ENCODE measurements at regions not wholly inside any gene's neighbourhood (a gene's known extent, or its start where the extent isn't known, plus 50 kb on each side); places are given as distances from the start of the nearest gene placed in this dataset.
"Not testable (repeated sequence)": the region's sequence is repeated elsewhere in the genome, so short reads cannot be mapped to it uniquely, and the experiment has no call there.

DNA sequence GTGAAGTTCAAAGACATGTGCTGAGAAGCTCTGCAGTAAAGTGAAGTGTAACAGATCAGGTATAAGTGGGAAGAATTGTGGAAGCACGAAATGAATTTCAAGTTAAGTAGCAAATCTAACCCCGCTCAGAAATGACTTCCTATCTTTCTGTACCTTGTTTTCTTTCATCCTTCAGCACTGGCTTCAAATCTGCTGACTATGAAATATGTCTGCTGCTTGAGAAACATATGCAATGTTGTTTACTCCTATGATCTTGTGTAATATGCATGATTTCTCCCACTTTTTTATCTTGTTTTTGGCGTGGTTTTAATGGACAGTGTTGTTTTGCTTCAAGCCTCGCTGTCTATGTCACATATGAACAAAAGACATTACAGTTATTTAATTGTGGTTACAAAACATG, 545.3 kb upstream of the NCAM2 start:
- DNase-seq: no peak

DNA sequence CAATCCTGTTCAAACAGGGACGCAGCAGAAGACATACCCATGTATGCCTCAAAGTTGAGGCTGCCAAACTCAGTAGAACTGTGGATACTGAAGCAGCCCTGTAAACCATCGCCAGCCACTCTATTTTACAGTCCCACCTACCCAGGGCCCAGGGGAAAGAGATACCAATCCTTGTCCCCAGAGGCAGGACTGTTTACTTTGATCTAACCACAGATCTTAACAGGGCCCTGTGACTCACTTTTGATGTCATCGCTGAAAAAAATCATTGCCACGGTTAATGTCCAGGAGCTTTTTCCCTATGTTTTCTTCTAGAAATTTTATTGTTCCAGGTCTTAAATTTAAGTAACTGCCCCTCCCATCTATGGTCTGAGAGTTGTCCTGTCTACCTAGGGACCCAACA, 538.4 kb upstream of the NCAM2 start:
- no peak for DNase-seq

DNA sequence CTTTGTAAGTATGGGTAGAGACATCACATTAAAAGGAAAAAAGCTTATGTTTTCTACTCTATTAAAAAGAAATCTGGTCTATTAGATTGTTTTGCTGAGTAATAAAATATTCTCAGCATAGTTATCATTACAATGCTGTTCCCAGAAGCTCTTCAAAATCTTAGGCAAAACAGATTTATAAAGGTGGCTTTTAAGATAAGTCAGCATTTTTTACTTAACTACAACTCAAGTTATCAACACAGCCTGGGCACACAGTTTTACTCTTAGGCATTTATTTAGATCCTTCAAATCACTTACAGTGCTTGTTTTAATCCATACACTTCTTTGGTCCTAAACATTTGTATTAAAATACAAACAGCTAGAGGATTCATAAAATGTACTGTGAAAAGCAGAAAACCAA, 534.8 kb upstream of the NCAM2 start:
- no peak for DNase-seq

DNA sequence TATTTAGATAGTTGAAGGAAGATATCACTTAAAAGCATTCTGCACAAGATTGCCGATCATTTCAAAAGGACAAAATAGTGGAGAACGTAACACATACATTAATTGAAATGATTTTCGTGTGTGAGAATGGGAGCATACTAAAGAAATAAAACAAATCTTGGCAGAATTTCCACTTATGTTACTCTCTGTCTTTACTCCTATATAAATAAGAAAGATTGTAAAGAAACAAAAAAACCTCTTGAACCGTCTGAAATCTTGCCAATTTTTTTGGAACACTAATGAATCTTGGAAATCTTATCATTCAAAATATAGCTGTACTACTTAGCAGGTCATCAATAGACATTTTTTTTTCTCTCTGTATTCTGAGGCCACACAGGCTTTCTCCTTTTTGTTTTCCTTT, 528.8 kb upstream of the NCAM2 start:
- no peak for DNase-seq

DNA sequence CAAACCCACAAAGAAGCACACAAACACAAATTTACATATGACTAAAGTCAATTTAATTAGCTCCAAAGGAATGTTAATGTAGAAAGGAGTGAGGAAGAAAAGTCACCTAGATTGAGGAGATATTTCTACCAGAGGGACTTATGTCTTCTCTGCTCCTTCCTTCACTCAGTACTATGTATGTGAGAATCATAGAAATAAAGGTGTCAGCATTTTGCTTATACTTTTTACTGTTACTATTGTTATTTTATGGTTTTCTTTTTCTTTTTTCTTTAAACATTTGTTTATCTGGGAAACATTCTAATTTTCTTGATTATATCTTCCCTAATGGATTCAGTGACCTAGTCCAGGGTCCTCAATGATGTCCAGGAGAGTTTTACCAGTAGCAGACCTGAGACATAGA, 511.9 kb upstream of the NCAM2 start:
- no peak for DNase-seq

DNA sequence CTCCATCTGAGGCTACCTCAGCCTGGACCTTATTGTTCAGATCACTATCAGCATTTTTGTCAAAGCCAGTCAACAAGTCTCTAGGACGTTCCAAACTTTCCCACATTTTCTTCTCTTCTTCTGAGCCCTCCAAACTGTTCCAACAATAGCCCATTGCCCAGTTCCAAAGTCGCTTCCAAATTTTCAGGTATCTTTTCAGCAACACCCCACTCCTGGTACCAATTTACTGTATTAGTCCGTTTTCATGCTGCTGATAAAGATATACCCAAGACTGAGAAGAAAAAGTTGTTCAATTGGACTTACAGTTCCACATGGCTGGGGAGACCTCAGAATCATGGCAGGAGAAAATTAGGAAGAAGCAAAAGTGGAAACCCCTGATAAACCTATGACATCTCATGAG, 495.3 kb upstream of the NCAM2 start:
- DNase-seq: not testable (repeated sequence)

DNA sequence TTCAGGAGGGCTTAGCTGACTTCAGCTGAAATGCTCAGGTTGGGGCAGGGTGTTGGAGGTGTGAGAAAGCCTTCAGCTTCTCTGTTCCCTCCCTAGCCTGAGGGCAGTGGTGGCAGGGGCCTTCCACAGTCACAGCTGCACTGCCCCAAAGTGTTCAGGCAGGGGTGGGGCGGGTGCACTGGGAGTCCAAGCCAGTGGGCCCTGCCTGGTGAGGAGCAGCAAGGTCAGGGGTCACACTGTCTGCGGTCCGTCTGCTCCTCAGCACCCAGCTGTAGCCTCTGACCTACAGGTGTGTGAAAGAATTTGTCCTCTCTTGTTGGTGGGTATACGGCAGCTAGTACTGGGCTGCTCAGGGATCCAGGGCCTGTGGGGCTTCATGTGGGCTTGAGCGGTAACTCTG, 490.4 kb upstream of the NCAM2 start:
- DNase-seq: no peak

DNA sequence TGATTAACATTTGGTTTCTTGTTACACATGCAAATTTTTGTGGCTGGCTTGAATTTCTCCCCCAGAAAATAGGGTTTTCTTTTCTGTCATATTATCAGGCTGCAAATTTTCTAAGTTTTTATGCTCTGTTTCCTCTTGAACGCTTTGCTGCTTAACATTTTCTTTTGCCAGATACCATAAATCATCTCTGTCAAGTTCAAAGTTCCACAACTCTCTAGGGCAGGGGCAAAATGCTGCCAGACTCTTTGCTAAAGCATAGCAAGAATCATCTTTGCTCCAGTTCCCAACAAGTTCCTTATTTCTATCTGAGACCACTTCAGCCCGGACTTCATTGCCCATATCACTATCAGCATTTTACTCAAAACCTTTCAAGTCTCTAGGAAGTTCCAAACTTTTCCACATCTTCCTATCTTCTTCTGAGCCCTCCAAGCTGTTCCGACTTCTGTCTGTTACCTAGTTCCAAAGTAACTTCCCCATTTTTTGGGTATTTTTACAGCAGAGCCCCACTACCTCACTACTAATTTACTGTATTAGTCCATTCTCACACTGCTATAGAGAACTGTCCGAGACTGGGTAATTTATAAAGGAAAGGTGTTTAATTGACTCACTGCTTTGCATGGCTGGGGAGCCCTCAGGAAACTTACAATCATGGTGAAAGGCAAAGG, 486.9 kb upstream of the NCAM2 start:
- DNase-seq: no peak

DNA sequence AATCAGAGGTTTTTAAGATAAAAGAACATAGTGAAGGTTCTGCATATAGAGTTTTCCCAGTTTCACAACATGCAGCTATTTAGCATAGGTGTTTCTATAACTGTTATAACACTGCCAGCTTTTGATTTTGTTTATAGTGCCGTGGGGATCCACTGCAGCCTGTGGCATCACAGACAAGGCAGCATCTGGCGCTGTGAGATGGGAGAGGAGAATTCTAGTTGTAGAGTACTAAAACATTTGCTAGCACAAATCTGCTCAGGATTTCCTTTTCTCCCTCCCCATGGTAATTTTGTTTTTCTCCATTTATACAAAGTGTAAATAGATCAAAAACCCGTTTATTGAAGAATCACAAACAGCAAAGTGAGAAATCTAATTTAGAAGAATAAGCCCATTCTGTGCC, 482.8 kb upstream of the NCAM2 start:
- no peak for DNase-seq

DNA sequence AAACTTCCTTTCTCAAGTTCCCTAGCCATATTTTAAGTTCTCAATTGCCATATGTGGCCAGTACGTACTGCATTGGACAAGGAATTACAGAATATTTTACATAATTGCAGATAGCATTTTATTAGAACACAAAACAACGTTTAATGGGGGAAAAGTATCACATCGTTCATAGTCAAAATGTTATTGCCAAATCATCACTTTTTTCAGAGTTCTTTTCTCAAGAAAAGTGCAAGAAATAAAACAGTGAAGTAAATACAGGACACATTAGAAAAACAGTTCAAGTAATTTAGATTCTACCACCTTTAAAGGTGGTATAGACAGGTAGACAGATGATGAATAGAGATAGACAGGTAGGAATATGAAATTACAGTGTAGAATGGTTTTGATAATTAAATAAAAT, 479.1 kb upstream of the NCAM2 start:
- DNase-seq: no peak

DNA sequence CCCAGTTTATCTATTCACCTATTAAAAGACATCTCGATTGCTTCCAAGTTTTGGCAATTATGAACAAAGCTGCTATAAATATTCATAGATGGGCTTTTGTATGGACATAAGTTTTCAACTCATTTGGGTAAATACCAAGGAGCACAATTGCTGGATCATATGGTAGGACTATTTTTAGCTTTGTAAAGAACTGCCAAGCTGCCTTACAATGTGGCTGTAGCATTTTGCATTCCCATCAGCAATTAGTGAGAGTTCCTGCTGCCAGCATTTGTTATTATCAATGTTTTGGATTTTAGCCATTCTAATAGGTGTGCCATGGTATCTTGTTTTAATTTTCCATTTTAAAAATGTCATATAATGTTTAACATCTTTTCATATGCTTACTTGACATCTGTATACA, 475.6 kb upstream of the NCAM2 start:
- DNase-seq: no peak

DNA sequence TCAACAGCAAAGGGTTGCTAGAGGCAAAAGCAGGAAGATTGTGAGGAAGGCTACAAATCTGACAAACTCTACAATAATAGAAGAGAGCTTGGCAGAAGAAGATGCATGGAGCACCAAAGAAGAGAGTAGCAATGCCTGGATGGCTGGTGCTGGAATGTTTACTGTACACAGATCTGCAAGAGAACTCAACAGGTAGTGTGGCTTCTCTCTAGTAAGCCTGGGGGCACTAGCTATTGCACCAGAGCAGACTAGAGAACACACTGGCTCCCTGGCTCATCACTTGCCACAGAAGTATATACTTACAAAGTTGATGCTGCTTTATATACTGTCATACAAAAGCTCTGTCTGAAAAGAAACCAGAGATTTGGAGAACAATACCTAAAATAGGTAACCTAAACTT, 475.0 kb upstream of the NCAM2 start:
- DNase-seq: no peak

DNA sequence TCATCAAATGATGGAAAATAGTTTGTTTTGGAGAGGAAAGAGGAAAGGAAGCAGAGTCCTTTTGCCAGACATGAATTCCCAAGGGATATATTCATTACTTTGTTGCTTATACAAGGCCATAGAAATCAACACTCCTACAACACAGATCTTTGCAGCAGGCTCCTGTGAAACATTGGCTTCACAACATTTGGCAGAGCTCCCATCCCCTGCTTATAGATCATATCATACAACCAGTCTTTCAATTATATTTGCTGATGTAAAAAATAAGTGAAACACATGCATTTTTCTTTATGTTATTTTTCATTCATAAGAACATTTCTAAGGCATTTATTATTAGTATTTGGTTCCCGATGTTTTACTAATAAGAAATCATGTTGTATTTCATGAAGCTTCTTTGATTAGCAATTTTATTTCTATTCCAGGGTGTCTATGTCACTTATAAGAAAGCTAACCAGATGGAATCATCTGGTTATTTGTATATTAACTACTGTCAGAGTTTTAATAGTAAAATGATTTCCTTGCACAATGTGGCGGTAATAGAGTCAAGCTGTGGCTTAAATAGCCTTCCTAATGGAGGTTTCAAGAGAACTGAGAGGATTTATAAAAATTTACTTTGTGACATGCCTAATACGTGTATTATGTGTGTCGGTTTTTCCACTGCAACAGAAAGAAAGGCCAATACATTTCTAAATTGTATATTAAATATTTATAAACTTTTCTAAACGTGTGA, 470.3 kb upstream of the NCAM2 start:
- DNase-seq: peak; percentile 30

DNA sequence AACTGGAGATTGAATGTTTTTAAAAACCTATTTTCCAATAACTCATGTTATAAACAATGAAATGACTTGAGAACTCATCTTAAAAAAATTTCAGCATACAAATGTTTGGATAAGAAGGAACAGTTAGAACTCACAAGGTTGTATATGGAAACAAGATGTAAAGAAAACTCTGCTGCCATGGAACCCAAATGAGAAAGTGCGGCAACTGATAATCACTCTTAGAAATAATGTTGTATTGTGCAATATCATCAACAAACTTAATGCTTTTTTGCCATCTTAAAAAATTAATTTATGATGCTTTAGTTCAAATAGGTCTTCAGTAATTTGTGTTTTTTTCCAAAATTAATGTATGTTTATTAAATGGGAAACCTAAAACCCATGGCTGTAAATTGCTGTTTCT, 461.1 kb upstream of the NCAM2 start:
- DNase-seq: no peak

DNA sequence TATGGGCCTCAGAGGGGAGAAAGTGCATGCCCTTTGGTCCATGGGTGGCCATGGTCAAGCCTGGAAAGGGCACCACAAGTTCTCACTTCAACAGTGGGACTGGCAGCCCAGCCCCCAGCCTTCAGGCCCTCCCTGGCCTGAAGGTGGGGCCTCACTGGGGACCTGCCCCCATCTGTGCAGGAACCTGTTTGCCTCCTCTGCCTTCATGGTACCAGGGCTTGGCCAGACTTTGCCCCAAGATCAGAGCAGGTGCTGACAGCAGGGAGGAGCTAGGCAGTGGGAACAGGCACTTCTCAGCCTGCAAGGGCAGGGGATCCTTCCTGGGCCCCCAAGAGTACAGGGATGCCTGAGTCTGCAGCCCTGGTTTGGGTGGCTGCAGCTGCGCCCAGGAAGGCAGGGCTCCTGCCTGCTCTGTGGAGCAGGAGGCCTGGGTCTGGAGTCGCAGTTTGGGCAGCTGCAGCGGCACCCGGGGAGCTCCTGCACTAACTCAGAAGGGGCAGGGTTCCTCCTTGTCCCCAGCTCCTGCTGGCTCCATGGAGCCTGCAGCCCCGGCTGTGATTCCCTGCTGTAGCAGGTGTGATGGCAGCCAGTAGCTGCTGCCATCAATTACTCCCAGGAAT, 460.1 kb upstream of the NCAM2 start:
- no peak for DNase-seq

DNA sequence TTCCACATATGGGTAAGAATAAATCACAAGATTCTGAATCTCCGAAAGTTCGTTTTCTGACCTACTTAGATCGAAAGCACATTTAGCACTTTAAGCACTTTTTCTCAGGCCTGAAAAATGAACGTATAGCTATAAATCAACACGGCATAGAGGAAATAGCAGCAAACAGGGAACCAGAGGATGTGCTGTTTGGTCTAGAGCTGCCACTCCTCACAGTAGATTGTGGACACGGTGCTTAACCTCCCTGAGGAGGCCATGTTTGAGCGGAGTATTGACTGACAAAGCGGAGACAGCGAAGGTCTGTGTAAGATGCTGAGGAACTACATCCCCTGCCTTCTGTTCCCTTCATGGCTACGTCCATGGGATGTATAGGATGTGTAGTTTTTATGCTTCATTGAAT, 452.8 kb upstream of the NCAM2 start:
- no peak for DNase-seq

DNA sequence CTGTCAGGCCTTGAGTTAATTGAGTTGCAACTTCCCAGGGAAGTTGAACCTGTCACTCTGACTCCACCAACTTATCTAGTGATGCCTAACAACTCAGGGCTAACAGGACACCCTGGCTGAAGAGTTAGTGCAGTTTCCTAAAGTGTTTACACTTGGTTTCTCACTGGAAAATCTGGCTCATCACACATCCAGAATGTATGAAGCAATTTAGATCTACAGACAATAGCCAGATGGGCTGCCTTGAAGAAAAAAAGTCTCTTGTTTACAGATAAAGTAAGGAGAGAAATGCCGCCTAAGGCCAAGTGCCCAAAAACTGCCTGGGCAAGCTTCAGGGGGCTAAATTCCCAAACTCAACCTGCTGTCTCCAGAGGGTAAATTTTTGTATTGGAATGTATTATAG, 446.3 kb upstream of the NCAM2 start:
- no peak for DNase-seq

DNA sequence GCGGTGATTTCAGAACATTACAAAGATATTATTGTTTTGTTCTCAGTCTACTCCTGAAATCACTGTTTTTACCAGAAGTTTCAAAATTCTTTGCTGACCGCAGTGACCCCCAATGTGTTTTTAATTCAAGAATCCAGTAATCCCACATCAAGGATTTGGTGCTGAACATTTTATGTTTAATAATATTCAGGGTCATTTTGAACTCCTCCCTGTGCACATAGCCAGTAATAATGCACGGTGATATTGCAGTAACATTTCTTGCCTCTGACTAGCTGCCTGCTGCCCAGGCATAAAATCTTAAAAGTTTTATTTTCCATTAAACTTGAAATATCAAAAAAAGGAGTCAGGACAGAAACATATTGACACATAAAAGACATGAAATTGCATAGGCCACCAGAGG, 443.4 kb upstream of the NCAM2 start:
- no peak for DNase-seq

DNA sequence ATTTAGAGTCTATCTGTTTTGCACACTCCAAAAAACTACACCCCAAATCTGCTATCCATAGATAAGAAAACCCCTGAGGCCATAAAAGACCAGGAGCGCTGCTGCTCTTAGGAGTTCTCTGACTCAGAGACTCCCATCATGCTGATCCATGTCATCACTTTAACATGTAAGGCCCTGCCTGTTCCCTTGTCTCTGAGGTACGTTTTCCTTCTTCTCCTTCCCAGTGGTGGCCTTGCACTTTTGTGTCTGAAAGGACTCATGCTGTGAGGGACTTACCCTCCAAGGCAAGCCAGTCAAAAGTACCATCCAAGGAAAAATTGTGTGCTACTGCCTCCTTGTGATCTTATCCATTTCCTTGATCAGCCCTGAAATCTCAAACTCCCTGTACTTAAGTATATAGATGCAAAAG, 427.4 kb upstream of the NCAM2 start:
- no peak for DNase-seq

DNA sequence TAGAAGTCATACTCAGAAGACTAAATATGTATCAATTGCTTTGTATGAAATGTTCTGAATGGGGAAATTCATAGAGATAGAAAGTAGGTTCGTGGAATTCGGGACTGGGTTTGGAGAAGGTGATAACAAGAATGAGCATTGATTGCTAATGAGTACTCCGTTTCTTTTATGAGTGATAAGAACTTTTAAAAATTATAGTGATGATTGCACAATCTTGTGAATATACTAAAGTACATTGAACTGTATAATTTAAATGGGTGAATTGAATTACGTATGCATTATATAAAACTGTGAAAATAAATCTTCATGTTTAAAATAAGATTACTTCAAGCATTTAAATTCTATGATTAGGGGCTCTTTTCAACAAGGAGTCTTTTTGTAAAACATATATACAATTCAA, 425.6 kb upstream of the NCAM2 start:
- no peak for DNase-seq

DNA sequence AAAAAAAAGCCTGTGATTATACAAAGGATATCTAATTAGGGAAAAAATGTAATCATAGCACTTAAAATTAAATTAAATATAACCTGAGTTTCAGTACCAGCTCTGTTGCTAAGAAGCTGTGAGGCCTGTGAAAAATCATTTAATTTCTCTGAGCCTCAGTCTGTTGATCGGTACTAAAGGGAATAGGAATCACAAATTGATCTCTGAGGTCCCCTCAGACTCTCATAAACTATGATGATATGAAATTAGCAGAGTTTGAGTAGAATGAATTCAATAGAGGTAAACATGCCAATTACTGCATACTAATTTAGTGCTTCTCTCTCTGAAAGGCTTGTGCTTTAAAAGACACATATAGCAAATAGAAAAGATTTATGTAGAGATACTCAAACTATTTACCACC, 416.8 kb upstream of the NCAM2 start:
- no peak for DNase-seq

DNA sequence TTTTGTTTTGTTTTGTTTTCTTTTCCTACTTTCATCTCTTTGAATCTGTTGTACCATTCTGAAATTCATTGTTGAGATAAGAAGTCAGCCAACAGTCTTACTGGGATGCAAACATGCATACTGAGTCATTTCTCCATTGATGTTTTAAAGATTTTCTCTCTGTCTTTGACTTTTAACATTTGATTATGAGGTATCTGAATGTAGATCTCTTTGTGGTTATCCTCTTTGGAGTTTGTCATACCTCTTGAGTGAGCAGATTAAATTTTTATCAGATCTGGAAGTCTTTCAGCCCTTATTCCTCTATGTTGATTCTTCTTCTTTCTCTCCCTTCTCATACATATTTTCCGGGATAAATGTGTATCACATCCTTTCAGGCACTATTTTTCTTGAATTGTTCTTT, 406.9 kb upstream of the NCAM2 start:
- DNase-seq: no peak

DNA sequence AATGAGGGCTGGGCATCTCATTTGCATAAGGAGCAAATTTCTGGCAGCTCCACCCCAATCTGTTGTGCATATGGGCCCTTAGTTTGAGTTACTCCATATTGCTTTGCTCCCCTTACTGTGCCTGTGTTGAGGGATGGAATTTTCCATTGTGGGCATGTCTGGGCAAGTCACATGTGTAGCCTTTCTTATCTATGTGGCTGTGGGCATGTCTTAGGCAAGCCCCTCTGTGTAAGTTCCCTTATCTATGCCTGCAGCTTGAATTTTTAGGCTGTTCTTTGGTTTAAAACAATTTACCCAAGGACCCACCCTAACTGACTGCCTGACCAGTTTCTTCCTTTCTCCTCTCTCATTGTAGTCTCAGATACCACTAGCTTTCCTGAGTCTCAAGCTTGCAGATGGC, 405.7 kb upstream of the NCAM2 start:
- DNase-seq: no peak

DNA sequence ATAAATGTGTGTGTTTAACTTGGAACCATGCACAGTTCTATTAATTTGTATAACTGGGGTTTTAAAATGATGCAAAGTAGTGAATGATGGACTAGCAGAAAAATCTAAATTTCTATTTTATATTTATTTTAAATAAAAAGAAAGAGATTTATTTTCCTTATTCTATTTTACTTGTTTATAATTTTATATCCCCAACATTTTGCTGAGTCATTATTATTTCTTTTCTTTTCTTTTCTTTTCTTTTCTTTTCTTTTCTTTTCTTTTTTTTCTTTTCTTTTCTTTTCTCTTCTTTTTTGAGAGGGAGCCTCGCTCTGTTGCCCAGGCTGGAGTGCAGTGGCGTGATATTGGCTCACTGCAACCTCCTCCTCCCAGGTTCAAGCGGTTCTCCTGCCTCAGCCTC, 395.0 kb upstream of the NCAM2 start:
- DNase-seq: no peak

DNA sequence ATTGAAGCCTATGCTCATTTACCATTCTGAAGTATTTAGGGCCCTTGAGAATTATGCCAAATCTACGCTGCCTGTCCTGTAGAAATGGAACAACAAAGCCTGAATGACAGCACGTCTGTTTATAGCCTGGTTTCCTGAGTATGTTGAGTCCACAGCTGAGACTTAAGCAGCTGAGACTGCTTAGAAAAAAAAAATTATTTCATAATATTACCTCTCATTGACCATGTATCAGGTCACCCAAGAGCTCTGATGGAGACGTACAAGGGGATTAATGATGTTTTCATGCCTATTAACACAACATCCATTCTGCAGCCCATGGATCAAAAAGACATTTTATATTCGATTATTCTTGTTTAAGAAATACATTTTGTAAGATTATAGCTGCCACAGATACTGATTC, 387.2 kb upstream of the NCAM2 start:
- no peak for DNase-seq
